ENCODE measurements at regions not wholly inside any gene's neighbourhood (a gene's known extent, or its start where the extent isn't known, plus 50 kb on each side); places are given as distances from the start of the nearest gene placed in this dataset.

DNA sequence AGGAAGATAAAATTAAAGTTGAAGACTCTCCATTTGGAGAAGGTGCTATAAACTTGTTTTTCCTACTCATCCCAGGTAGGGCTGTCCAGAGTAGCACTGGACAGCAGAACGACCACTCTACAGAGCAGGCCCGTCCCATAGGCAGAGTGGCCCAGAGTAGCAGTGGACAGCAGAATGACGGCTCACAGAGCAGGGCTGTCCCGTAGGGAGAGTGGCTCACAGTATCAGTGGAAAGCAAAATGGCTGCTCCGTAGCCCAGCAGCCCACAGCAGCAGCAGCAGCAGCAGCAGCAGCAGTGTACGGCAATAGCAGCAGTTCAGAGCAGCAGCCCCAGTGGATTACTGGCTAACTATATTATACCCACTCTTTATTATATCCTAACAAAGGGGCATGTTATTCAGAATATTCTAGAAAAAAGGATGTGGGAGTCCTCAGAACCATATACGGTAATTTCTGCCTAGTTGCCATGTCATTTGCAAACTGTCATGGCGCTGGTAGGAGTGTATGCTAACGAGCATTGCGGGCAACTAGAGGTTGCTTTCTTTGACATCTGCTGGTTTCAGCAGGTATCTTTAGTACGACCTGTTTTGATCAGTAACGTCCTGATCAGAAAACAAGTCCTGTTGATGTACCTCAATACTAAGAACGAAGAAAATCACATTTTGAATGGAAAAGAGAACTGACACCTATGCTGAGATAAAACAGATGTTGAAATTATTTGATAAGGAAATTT, 567.3 kb downstream of the SLC16A7 start:
- no peak for TF ChIP-seq CTCF (conservative IDR thresholded peaks at IDR 0.05; ENCODE audit: low read depth, low read length)
- no peaks in the 10 kb centered on the region for H3K4me1 ChIP-seq (ENCODE audit: low read depth, poor library complexity, severe bottlenecking)

DNA sequence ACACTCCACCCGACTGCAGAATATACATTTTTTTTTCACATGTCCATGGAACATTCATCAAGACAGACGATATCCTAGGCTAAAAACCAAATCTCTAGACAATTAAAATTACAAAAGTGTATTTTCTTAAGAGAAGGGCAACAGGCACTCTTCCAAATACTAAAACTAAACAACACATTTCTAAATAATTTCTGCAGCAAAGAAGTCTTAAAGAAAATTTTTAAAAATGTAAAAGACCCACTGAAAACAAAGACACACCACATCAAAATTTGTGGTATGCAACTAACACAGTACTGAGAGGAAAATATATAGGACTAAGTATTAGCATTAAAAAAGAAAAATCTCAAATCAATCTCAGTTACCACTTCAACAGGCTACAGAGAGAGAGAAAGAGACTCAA, 570.0 kb downstream of the SLC16A7 start:
- no peak overlapping the region for H3K9ac ChIP-seq
- H2AFZ ChIP-seq (ENCODE audit: low read depth) = no peak overlapping the region

More for the DNA sequence above, 567.3 kb downstream of the SLC16A7 start:
- Histone ChIP-seq H3K9ac (no peak overlapping the region), H3K27me3 (ENCODE audit: insufficient read depth, low read depth) (no peaks in the 10 kb centered on the region), H3K4me2 (no peak overlapping the region), H3K36me3 (ENCODE audit: insufficient read depth) (no peaks in the 10 kb centered on the region), H4K20me1 (ENCODE audit: insufficient read depth) (no peaks in the 10 kb centered on the region), H3K4me3 (IDR thresholded peaks at IDR 0.05; ENCODE audit: insufficient read depth, low read depth, low read length) (no peak overlapping the region), H3K27ac (no peak overlapping the region), H3K79me2 (ENCODE audit: insufficient read depth, low read depth) (no peaks in the 10 kb centered on the region), H2AFZ (ENCODE audit: low read depth) (no peak overlapping the region)

DNA sequence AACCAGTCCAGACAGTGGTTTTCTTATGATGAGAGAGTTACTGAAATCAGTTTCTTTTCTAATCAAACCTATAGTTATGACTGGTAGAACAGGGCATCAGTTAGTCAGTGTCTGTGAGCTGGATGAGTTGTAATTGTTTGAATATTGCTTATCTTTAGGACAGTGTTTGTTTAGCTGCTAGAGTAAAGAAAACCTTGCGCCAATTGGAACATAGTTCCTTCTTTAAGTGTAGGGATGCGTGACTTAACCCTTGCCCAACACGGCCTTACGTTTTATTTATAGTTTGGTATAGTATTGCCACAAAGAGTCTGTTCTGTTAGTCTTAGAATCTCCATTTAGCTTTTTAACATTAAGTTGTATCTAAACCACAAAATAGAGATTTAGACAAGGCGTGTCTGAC, 572.6 kb downstream of the SLC16A7 start:
- Histone ChIP-seq H3K79me2 (ENCODE audit: insufficient read depth, low read depth) (no peaks in the 10 kb centered on the region), H3K27ac (no peak overlapping the region), H3K4me1 (ENCODE audit: low read depth, poor library complexity, severe bottlenecking) (no peaks in the 10 kb centered on the region), H3K4me3 (IDR thresholded peaks at IDR 0.05; ENCODE audit: insufficient read depth, low read depth, low read length) (no peak overlapping the region), H3K27me3 (ENCODE audit: insufficient read depth, low read depth) (no peaks in the 10 kb centered on the region), H2AFZ (ENCODE audit: low read depth) (no peak overlapping the region), H3K4me2 (no peak overlapping the region), H4K20me1 (ENCODE audit: insufficient read depth) (no peaks in the 10 kb centered on the region), H3K36me3 (ENCODE audit: insufficient read depth) (no peaks in the 10 kb centered on the region), H3K9ac (no peak overlapping the region)
- TF ChIP-seq CTCF (conservative IDR thresholded peaks at IDR 0.05; ENCODE audit: low read depth, low read length) = no peak

More for the DNA sequence above, 570.0 kb downstream of the SLC16A7 start:
- no peaks in the 10 kb centered on the region for H4K20me1 ChIP-seq (ENCODE audit: insufficient read depth)
- no peaks in the 10 kb centered on the region for H3K79me2 ChIP-seq (ENCODE audit: insufficient read depth, low read depth)
- no peaks in the 10 kb centered on the region for H3K27me3 ChIP-seq (ENCODE audit: insufficient read depth, low read depth)
- no peak for TF ChIP-seq CTCF (conservative IDR thresholded peaks at IDR 0.05; ENCODE audit: low read depth, low read length)
- no peaks in the 10 kb centered on the region for H3K36me3 ChIP-seq (ENCODE audit: insufficient read depth)
- no peak overlapping the region for H3K27ac ChIP-seq
- H3K4me3 ChIP-seq (IDR thresholded peaks at IDR 0.05; ENCODE audit: insufficient read depth, low read depth, low read length) = no peak overlapping the region
- no peaks in the 10 kb centered on the region for H3K4me1 ChIP-seq (ENCODE audit: low read depth, poor library complexity, severe bottlenecking)
- no peak overlapping the region for H3K4me2 ChIP-seq

GRCh38 chr12:60169904-60170303, 574.1 kb downstream of the SLC16A7 start:
- TF ChIP-seq CTCF (conservative IDR thresholded peaks at IDR 0.05; ENCODE audit: low read depth, low read length) = no peak

More at GRCh38 chr12:60169904-60170303, 574.1 kb downstream of the SLC16A7 start:
- H3K4me2 ChIP-seq = no peak overlapping the region
- H2AFZ ChIP-seq (ENCODE audit: low read depth) = no peak overlapping the region
- H3K27ac ChIP-seq = no peak overlapping the region
- H3K36me3 ChIP-seq (ENCODE audit: insufficient read depth) = no peaks in the 10 kb centered on the region
- no peaks in the 10 kb centered on the region for H4K20me1 ChIP-seq (ENCODE audit: insufficient read depth)
- no peak overlapping the region for H3K4me3 ChIP-seq (IDR thresholded peaks at IDR 0.05; ENCODE audit: insufficient read depth, low read depth, low read length)
- H3K79me2 ChIP-seq (ENCODE audit: insufficient read depth, low read depth) = no peaks in the 10 kb centered on the region
- H3K4me1 ChIP-seq (ENCODE audit: low read depth, poor library complexity, severe bottlenecking) = no peaks in the 10 kb centered on the region
- H3K9ac ChIP-seq = no peak overlapping the region
- H3K27me3 ChIP-seq (ENCODE audit: insufficient read depth, low read depth) = no peaks in the 10 kb centered on the region
